Activated naive CD4-positive, alpha-beta T cell treated with Interleukin-2 at 50 U/mL for 16 hours (primary cell): ENCODE measurements at regions not wholly inside any gene's neighbourhood (a gene's known extent, or its start where the extent isn't known, plus 50 kb on each side); places are given as distances from the start of the nearest gene placed in this dataset.

Source experiments
- DNase-seq: peaks from one replicate; pipeline ENCODE4 v3.0.0-alpha.2; 2020

- DNase-seq, result no peak
Observed at GRCh38 chr2:126775300-126775985, 119.5 kb downstream of the GYPC start.

- no peak for DNase-seq
Observed at GRCh38 chr2:126776255-126776654, 120.3 kb downstream of the GYPC start.

GRCh38 chr2:126776692-126777619, 121.0 kb downstream of the GYPC start:
- peak; percentile 82 for DNase-seq

GRCh38 chr2:126777620-126777978, 121.1 kb upstream of the TEX51 start:
- no peak for DNase-seq

- no peak for DNase-seq
Observed at GRCh38 chr2:126778561-126779501, 119.9 kb upstream of the TEX51 start.

- DNase-seq, result no peak
Observed at GRCh38 chr2:126781206-126781605, 117.5 kb upstream of the TEX51 start.

- no peak for DNase-seq
Observed at GRCh38 chr2:126781806-126782205, 116.9 kb upstream of the TEX51 start.

GRCh38 chr2:126782648-126783047, 116.0 kb upstream of the TEX51 start:
- no peak for DNase-seq

GRCh38 chr2:126783341-126783740, 115.3 kb upstream of the TEX51 start:
- DNase-seq, result no peak

GRCh38 chr2:126784045-126784444, 114.6 kb upstream of the TEX51 start:
- DNase-seq, result no peak

GRCh38 chr2:126784621-126785020, 114.1 kb upstream of the TEX51 start:
- no peak for DNase-seq

- DNase-seq, result no peak
Observed at GRCh38 chr2:126785236-126785635, 113.5 kb upstream of the TEX51 start.

GRCh38 chr2:126785862-126786261, 112.8 kb upstream of the TEX51 start:
- DNase-seq, result no peak

GRCh38 chr2:126786765-126787164, 111.9 kb upstream of the TEX51 start:
- DNase-seq, result no peak

GRCh38 chr2:126787289-126787688, 111.4 kb upstream of the TEX51 start:
- no peak for DNase-seq

- no peak for DNase-seq
Observed at GRCh38 chr2:126788113-126788512, 110.6 kb upstream of the TEX51 start.

- no peak for DNase-seq
Observed at GRCh38 chr2:126788652-126789051, 110.0 kb upstream of the TEX51 start.

- DNase-seq, result no peak
Observed at GRCh38 chr2:126790987-126791780, 107.5 kb upstream of the TEX51 start.

GRCh38 chr2:126792186-126792585, 106.5 kb upstream of the TEX51 start:
- no peak for DNase-seq

- no peak for DNase-seq
Observed at GRCh38 chr2:126792993-126793392, 105.7 kb upstream of the TEX51 start.

- DNase-seq, result no peak
Observed at GRCh38 chr2:126793885-126794613, 104.6 kb upstream of the TEX51 start.

- no peak for DNase-seq
Observed at GRCh38 chr2:126795656-126796055, 103.0 kb upstream of the TEX51 start.
